Loucy (cell line): ENCODE measurements at regions not wholly inside any gene's neighbourhood (a gene's known extent, or its start where the extent isn't known, plus 50 kb on each side); places are given as distances from the start of the nearest gene placed in this dataset.

Experiments used
- H2AFZ ChIP-seq: fragments of 200-600 bp; sonication (generic); 2 replicates; pipeline ENCODE4 v1.6.0; 2016; ENCODE audit warnings: antibody characterized with exemption, mild to moderate bottlenecking, low read length, moderate library complexity
- H3F3A ChIP-seq: fragments of 200-600 bp; 2 replicates; pipeline ENCODE4 v1.6.0; 2016; ENCODE audit warnings: antibody characterized with exemption, low read depth, mild to moderate bottlenecking
- H3K27me3 ChIP-seq: fragments of 200-600 bp; sonication (generic); 2 replicates; pipeline ENCODE4 v1.6.1; 2014; ENCODE audit warnings: low read length, mild to moderate bottlenecking; ENCODE audit not compliant: insufficient read depth, poor library complexity, severe bottlenecking
- H3K36me3 ChIP-seq: fragments of 200-600 bp; sonication (generic); 2 replicates; pipeline ENCODE4 v1.6.1; 2016; ENCODE audit warnings: low read length; ENCODE audit not compliant: insufficient read depth
- H3K4me1 ChIP-seq: fragments of 200-600 bp; sonication (generic); 2 replicates; pipeline ENCODE4 v1.5.1; 2014; ENCODE audit warnings: low read length, mild to moderate bottlenecking; ENCODE audit not compliant: insufficient read depth, poor library complexity, severe bottlenecking
- H3K4me2 ChIP-seq: fragments of 200-600 bp; sonication (generic); 2 replicates; pipeline ENCODE4 v1.6.0; 2014; ENCODE audit warnings: antibody characterized with exemption, low read length, low read depth, mild to moderate bottlenecking; ENCODE audit not compliant: poor library complexity, severe bottlenecking
- H3K4me3 ChIP-seq: fragments of 200-600 bp; sonication (generic); 2 replicates; pipeline ENCODE4 v1.5.1; 2014; ENCODE audit warnings: low read length, mild to moderate bottlenecking, mixed read lengths; ENCODE audit not compliant: poor library complexity, severe bottlenecking
- H3K79me2 ChIP-seq: fragments of 200-600 bp; sonication (generic); 2 replicates; pipeline ENCODE4 v1.6.1; 2014; ENCODE audit warnings: low read length; ENCODE audit not compliant: insufficient read depth
- H3K9ac ChIP-seq: fragments of 200-600 bp; sonication (generic); 2 replicates; pipeline ENCODE4 v1.6.0; 2014; ENCODE audit warnings: mild to moderate bottlenecking, low read depth, low read length, moderate library complexity; ENCODE audit not compliant: poor library complexity, severe bottlenecking
- H3K9me2 ChIP-seq: fragments of 200-600 bp; sonication (generic); replicated peaks from 2 replicates; pipeline ENCODE4 v1.6.1; 2016; ENCODE audit warnings: low read depth, low read length, mixed read lengths
- H3K9me3 ChIP-seq: fragments of 200-600 bp; sonication (generic); 2 replicates; pipeline ENCODE4 v1.6.1; 2014; ENCODE audit warnings: mild to moderate bottlenecking, antibody characterized with exemption, low read length, low read depth; ENCODE audit not compliant: insufficient read depth
- H4K20me1 ChIP-seq: fragments of 200-600 bp; sonication (generic); 2 replicates; pipeline ENCODE4 v1.6.0; 2014; ENCODE audit warnings: antibody characterized with exemption, low read length, mild to moderate bottlenecking; ENCODE audit not compliant: insufficient read depth, poor library complexity, severe bottlenecking
- CTCF ChIP-seq: fragments of 200-600 bp; sonication (generic); conservative IDR thresholded peaks from 2 replicates; pipeline ENCODE4 v1.5.1; 2014; ENCODE audit warnings: mild to moderate bottlenecking, antibody characterized with exemption, low read length
- EZH2phosphoT487 ChIP-seq: fragments of 200-600 bp; IDR thresholded peaks from 2 replicates; pipeline ENCODE4 v1.6.1; 2018; ENCODE audit warnings: antibody characterized with exemption, mild to moderate bottlenecking, moderate library complexity, borderline replicate concordance

GRCh38 chr4:138021139-138021830 is 220.9 kb downstream of the SLC7A11 start:
- no peaks in the 10 kb centered on the region for H3F3A ChIP-seq
- H3K36me3 ChIP-seq = no peaks in the 10 kb centered on the region
- no peak overlapping the region for H3K4me3 ChIP-seq
- no peak overlapping the region for H3K4me2 ChIP-seq
- no peaks in the 10 kb centered on the region for H3K27me3 ChIP-seq
- no peaks in the 10 kb centered on the region for H3K4me1 ChIP-seq
- H2AFZ ChIP-seq = no peak overlapping the region
- H3K9me2 ChIP-seq = no peaks in the 10 kb centered on the region
- no peak overlapping the region for H3K9ac ChIP-seq
- H4K20me1 ChIP-seq = no peaks in the 10 kb centered on the region
- no peaks in the 10 kb centered on the region for H3K9me3 ChIP-seq
- no peaks in the 10 kb centered on the region for H3K79me2 ChIP-seq
- TF ChIP-seq CTCF = no peak
- TF ChIP-seq EZH2phosphoT487 = no peak

- Histone ChIP-seq H3K9me3 (no peaks in the 10 kb centered on the region), H3K4me2 (no peak overlapping the region), H4K20me1 (no peaks in the 10 kb centered on the region), H3F3A (no peaks in the 10 kb centered on the region), H3K4me3 (no peak overlapping the region), H3K27me3 (no peaks in the 10 kb centered on the region), H3K4me1 (no peaks in the 10 kb centered on the region), H3K79me2 (no peaks in the 10 kb centered on the region), H3K36me3 (no peaks in the 10 kb centered on the region), H3K9ac (no peak overlapping the region), H3K9me2 (no peaks in the 10 kb centered on the region), H2AFZ (no peak overlapping the region)
- TF ChIP-seq CTCF = no peak
- TF ChIP-seq EZH2phosphoT487 = no peak
Observed at GRCh38 chr4:138014590-138015288, 227.4 kb downstream of the SLC7A11 start.

- no peak overlapping the region for H3K9ac ChIP-seq
- no peaks in the 10 kb centered on the region for H4K20me1 ChIP-seq
- H3K4me2 ChIP-seq = no peak overlapping the region
- H3K9me3 ChIP-seq = no peaks in the 10 kb centered on the region
- no peaks in the 10 kb centered on the region for H3K4me1 ChIP-seq
- H3F3A ChIP-seq = no peaks in the 10 kb centered on the region
- H3K9me2 ChIP-seq = no peaks in the 10 kb centered on the region
- H3K79me2 ChIP-seq = no peaks in the 10 kb centered on the region
- no peak for TF ChIP-seq CTCF
- no peak overlapping the region for H3K4me3 ChIP-seq
- H3K27me3 ChIP-seq = no peaks in the 10 kb centered on the region
- no peak overlapping the region for H2AFZ ChIP-seq
- no peaks in the 10 kb centered on the region for H3K36me3 ChIP-seq
Observed at GRCh38 chr4:138013625-138014024, 228.5 kb downstream of the SLC7A11 start.
